ENCODE measurements at regions not wholly inside any gene's neighbourhood (a gene's known extent, or its start where the extent isn't known, plus 50 kb on each side); places are given as distances from the start of the nearest gene placed in this dataset.
"Not testable (repeated sequence)": the region's sequence is repeated elsewhere in the genome, so short reads cannot be mapped to it uniquely, and the experiment has no call there.

DNA sequence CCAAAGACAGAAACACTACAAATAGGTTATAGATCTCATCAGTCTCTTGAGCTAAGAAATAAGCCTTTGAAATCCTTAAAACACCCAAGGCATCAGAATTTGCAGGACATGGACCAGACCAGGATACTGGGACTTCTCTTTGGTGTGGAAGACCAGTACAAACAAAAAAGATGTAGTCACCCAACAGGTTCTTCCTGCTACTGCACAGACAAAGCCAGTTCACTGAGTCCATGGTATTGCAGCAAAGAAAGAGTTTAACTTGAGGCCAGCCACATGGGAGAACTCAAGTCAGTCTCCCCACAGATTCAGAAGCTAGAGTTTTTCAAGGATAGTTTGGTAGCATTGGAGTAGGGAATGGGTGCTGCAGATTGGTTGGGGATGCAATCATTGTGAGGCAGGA lies 169.6 kb upstream of the NDUFV2 start (continued):
- no peak for TF ChIP-seq YY1 (IDR thresholded peaks at IDR 0.05)

DNA sequence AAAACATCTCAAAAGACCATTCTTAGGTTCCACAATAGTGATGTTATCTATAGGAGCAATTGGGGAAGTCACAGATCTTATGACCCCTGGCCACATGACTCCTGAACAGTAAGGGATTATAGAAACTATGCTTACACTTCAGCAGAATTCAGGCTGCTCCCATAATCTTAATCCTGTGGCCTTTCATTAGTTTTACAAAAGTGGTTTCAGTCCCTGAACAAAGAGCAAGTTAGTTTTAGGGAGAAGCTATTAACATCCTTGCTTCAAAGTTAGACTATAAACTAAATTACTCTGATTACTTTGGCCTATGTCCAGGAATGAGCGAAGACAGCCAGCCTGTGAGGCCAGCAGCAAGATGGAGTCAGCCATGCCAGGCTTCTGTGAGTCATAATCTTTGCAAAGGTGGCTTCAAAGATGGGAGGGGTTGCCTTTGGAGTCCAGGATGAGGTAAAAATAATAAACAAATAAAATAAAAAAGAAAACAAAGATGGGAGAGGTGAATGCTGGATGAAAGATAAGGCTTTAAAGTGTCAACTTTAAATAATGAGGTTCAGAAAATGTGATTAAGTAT lies 168.7 kb upstream of the NDUFV2 start:
- no peak overlapping the region for H3K4me3 ChIP-seq (ENCODE audit: low read depth in 1 of 3, low read length in 3 of 3)
- 65% methylated on average over 1 of the region's 1 CpG for WGBS
- TF ChIP-seq, protein P1, sequence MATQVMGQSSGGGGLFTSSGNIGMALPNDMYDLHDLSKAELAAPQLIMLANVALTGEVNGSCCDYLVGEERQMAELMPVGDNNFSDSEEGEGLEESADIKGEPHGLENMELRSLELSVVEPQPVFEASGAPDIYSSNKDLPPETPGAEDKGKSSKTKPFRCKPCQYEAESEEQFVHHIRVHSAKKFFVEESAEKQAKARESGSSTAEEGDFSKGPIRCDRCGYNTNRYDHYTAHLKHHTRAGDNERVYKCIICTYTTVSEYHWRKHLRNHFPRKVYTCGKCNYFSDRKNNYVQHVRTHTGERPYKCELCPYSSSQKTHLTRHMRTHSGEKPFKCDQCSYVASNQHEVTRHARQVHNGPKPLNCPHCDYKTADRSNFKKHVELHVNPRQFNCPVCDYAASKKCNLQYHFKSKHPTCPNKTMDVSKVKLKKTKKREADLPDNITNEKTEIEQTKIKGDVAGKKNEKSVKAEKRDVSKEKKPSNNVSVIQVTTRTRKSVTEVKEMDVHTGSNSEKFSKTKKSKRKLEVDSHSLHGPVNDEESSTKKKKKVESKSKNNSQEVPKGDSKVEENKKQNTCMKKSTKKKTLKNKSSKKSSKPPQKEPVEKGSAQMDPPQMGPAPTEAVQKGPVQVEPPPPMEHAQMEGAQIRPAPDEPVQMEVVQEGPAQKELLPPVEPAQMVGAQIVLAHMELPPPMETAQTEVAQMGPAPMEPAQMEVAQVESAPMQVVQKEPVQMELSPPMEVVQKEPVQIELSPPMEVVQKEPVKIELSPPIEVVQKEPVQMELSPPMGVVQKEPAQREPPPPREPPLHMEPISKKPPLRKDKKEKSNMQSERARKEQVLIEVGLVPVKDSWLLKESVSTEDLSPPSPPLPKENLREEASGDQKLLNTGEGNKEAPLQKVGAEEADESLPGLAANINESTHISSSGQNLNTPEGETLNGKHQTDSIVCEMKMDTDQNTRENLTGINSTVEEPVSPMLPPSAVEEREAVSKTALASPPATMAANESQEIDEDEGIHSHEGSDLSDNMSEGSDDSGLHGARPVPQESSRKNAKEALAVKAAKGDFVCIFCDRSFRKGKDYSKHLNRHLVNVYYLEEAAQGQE (IDR thresholded peaks at IDR 0.05): no peak
- TF ChIP-seq, protein P2, sequence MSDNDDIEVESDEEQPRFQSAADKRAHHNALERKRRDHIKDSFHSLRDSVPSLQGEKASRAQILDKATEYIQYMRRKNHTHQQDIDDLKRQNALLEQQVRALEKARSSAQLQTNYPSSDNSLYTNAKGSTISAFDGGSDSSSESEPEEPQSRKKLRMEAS (IDR thresholded peaks at IDR 0.05): no peak
- TF ChIP-seq CTCF (IDR thresholded peaks at IDR 0.05; ENCODE audit: low read depth, low read length, missing input control) (no peak), HNF4A (conservative IDR thresholded peaks at IDR 0.05) (no peak), ZBTB33 (IDR thresholded peaks at IDR 0.05) (no peak), RXRA (IDR thresholded peaks at IDR 0.05) (no peak), GABPA (IDR thresholded peaks at IDR 0.05 in 1 of 2, conservative IDR thresholded peaks at IDR 0.05 in 1 of 2) (no peak), HNF4G (IDR thresholded peaks at IDR 0.05) (no peak), TAF1 (conservative IDR thresholded peaks at IDR 0.05) (no peak), FOXA2 (IDR thresholded peaks at IDR 0.05) (no peak), EGR1 (IDR thresholded peaks at IDR 0.05; ENCODE audit: low read depth in 2 of 2) (no peak), RAD21 (IDR thresholded peaks at IDR 0.05) (no peak), JUND (IDR thresholded peaks at IDR 0.05) (no peak), YY1 (IDR thresholded peaks at IDR 0.05) (no peak), SP1 (IDR thresholded peaks at IDR 0.05) (no peak), FOXA1 (IDR thresholded peaks at IDR 0.05) (no peak), NR2F2 (IDR thresholded peaks at IDR 0.05) (no peak)
- TF ChIP-seq, protein P3, sequence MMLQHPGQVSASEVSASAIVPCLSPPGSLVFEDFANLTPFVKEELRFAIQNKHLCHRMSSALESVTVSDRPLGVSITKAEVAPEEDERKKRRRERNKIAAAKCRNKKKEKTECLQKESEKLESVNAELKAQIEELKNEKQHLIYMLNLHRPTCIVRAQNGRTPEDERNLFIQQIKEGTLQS (IDR thresholded peaks at IDR 0.05): no peak

DNA sequence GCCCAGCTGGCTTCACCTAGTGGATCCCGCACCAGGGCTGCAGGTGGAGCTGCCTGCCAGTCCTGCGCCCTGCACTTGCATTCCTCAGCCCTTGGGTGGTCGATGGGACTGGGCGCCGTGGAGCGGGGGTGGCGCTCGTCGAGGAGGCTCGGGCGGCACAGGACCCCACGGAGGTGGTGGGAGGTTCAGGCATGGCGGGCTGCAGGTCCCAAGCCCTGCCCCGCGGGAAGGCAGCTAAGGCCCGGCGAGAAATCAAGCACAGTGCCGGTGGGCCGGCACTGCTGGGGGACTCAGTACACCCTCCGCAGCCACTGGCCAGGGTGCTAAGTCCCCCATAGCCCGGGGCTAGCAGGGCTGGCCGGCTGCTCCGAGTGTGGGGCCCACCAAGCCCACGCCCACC lies 167.2 kb upstream of the NDUFV2 start:
- not testable (repeated sequence) for H3K4me3 ChIP-seq (ENCODE audit: low read depth in 1 of 3, low read length in 3 of 3); H3K27ac ChIP-seq (ENCODE audit: low read depth in 1 of 2, low read length in 2 of 2); H3K9ac ChIP-seq (ENCODE audit: low read depth in 1 of 2, low read length in 2 of 2); H3K36me3 ChIP-seq (ENCODE audit: control insufficient read depth in 4 of 4, insufficient read depth in 3 of 4, low read depth in 1 of 4, low read length in 3 of 4); DNase-seq (ENCODE audit: low spot score); H3K9me3 ChIP-seq (ENCODE audit: control insufficient read depth in 4 of 4, low read length in 3 of 4); H3K27me3 ChIP-seq (ENCODE audit: control insufficient read depth in 4 of 4, insufficient read depth in 4 of 4, low read length in 3 of 4); H3K4me1 ChIP-seq (ENCODE audit: control insufficient read depth in 4 of 4, insufficient read depth in 4 of 4, low read length in 3 of 4)
- 98% methylated on average over 24 of the region's 24 CpGs for WGBS

More for the DNA sequence above, 168.7 kb upstream of the NDUFV2 start:
- H3K36me3 ChIP-seq (ENCODE audit: control insufficient read depth in 4 of 4, insufficient read depth in 3 of 4, low read depth in 1 of 4, low read length in 3 of 4): no peaks in the 10 kb centered on the region
- H3K4me1 ChIP-seq (ENCODE audit: control insufficient read depth in 4 of 4, insufficient read depth in 4 of 4, low read length in 3 of 4): no peaks in the 10 kb centered on the region
- DNase-seq (ENCODE audit: low spot score): no peak
- no peak overlapping the region for H3K9ac ChIP-seq (ENCODE audit: low read depth in 1 of 2, low read length in 2 of 2)
- H3K27me3 ChIP-seq (ENCODE audit: control insufficient read depth in 4 of 4, insufficient read depth in 4 of 4, low read length in 3 of 4): no peaks in the 10 kb centered on the region
- peaks cover 2 to 7% (median 4%) of the 10 kb centered on the region in 4 donors for H3K9me3 ChIP-seq (ENCODE audit: control insufficient read depth in 4 of 4, low read length in 3 of 4)
- H3K27ac ChIP-seq (ENCODE audit: low read depth in 1 of 2, low read length in 2 of 2): no peak overlapping the region
